ENCODE measurements at regions not wholly inside any gene's neighbourhood (a gene's known extent, or its start where the extent isn't known, plus 50 kb on each side); places are given as distances from the start of the nearest gene placed in this dataset.

GRCh38 chr7:52862321-52862720 is 173.1 kb upstream of the POM121L12 start:
- DNase-seq (ENCODE audit: low read depth, low spot score), result no peak
- no peak for TF ChIP-seq CTCF (IDR thresholded peaks at IDR 0.05; ENCODE audit: low read depth, low read length)
- H3K4me3 ChIP-seq (ENCODE audit: low read depth, low read length), result no peak overlapping the region
- in situ Hi-C loops (cut with HindIII; ENCODE audit: low sequenced_read_pairs), result no loop called here

- no peak for TF ChIP-seq CTCF (IDR thresholded peaks at IDR 0.05; ENCODE audit: low read depth, low read length)
- DNase-seq (ENCODE audit: low read depth, low spot score), result no peak
- H3K4me3 ChIP-seq (ENCODE audit: low read depth, low read length), result no peak overlapping the region
- in situ Hi-C loops (cut with HindIII; ENCODE audit: low sequenced_read_pairs), result no loop called here
Observed at GRCh38 chr7:52857367-52857766, 178.1 kb upstream of the POM121L12 start.

GRCh38 chr7:52854681-52855080 is 180.8 kb upstream of the POM121L12 start:
- H3K4me3 ChIP-seq (ENCODE audit: low read depth, low read length), result no peak overlapping the region
- in situ Hi-C loops (cut with HindIII; ENCODE audit: low sequenced_read_pairs), result no loop called here
- TF ChIP-seq CTCF (IDR thresholded peaks at IDR 0.05; ENCODE audit: low read depth, low read length), result no peak
- DNase-seq (ENCODE audit: low read depth, low spot score), result no peak

GRCh38 chr7:52851547-52851946 is 183.9 kb upstream of the POM121L12 start:
- TF ChIP-seq CTCF (IDR thresholded peaks at IDR 0.05; ENCODE audit: low read depth, low read length), result no peak
- in situ Hi-C loops (cut with HindIII; ENCODE audit: low sequenced_read_pairs), result no loop called here
- no peak for DNase-seq (ENCODE audit: low read depth, low spot score)
- H3K4me3 ChIP-seq (ENCODE audit: low read depth, low read length), result no peak overlapping the region

GRCh38 chr7:52843436-52843835 is 192.0 kb upstream of the POM121L12 start:
- no peak for TF ChIP-seq CTCF (IDR thresholded peaks at IDR 0.05; ENCODE audit: low read depth, low read length)
- H3K4me3 ChIP-seq (ENCODE audit: low read depth, low read length), result no peak overlapping the region
- in situ Hi-C loops (cut with HindIII; ENCODE audit: low sequenced_read_pairs), result no loop called here
- no peak for DNase-seq (ENCODE audit: low read depth, low spot score)

GRCh38 chr7:52842202-52842900 is 193.1 kb upstream of the POM121L12 start:
- in situ Hi-C loops (cut with HindIII; ENCODE audit: low sequenced_read_pairs), result no loop called here
- DNase-seq (ENCODE audit: low read depth, low spot score), result no peak
- H3K4me3 ChIP-seq (ENCODE audit: low read depth, low read length), result no peak overlapping the region
- TF ChIP-seq CTCF (IDR thresholded peaks at IDR 0.05; ENCODE audit: low read depth, low read length), result no peak
